ENCODE measurements at regions not wholly inside any gene's neighbourhood (a gene's known extent, or its start where the extent isn't known, plus 50 kb on each side); places are given as distances from the start of the nearest gene placed in this dataset.

GRCh38 chr9:89549031-89549644 is 51.2 kb upstream of the SEMA4D start:
- no peak for FAIRE-seq
- TF ChIP-seq MAX (IDR thresholded peaks at IDR 0.05): peak; percentile 61; the same call in 1 of the 2 replicates
- no peak for TF ChIP-seq MAZ (IDR thresholded peaks at IDR 0.05; ENCODE audit: borderline replicate concordance, low read depth, low read length)
- TF ChIP-seq HOXB5 (CRISPR knock-in tag; IDR thresholded peaks at IDR 0.05): no peak
- no peak for TF ChIP-seq RNF2 (IDR thresholded peaks at IDR 0.05; ENCODE audit: borderline replicate concordance, low read depth)
- TF ChIP-seq SMC3 (IDR thresholded peaks at IDR 0.05): peak; percentile 71
- TF ChIP-seq CTCF (IDR thresholded peaks at IDR 0.05): peak; percentile 82
- TF ChIP-seq REST (IDR thresholded peaks at IDR 0.05): no peak
- no peak for TF ChIP-seq BHLHE40 (IDR thresholded peaks at IDR 0.05; ENCODE audit: low read depth, low read length)
- peak; percentile 71 to 74 for TF ChIP-seq RAD21 (conservative IDR thresholded peaks at IDR 0.05 in 1 of 2, IDR thresholded peaks at IDR 0.05 in 1 of 2)
- no peak for TF ChIP-seq ZSCAN20 (CRISPR knock-in tag; IDR thresholded peaks at IDR 0.05)
- TF ChIP-seq HOXB13 (CRISPR knock-in tag; IDR thresholded peaks at IDR 0.05; ENCODE audit: low read depth): no peak
- no peak overlapping the region for H3K4me3 ChIP-seq
- no peaks in the 10 kb centered on the region for H3K4me1 ChIP-seq
- WGBS (ENCODE audit: missing lambda C conversion rate): 18% methylated on average over 5 of the region's 5 CpGs
- peak; percentile 96 to 99 for ATAC-seq
- H3K4me2 ChIP-seq: no peak overlapping the region
- peaks cover 25% of the 10 kb centered on the region for H3K9me3 ChIP-seq
- H3K27ac ChIP-seq: no peak overlapping the region
- peak; percentile 58 to 82 for DNase-seq (ENCODE audit: low read depth in 1 of 2, low spot score in 1 of 2)
- POLR2A ChIA-PET: interaction anchor here (0.6 to 1.5 kb wide), 3 partner anchors 222 to 230 kb away, joined by 3 to 7 read pairs (median 5); partner anchors contain the start of gene SECISBP2
- CTCF ChIA-PET: interaction anchor here (0.6 to 3.2 kb wide), 42 partner anchors 10 to 270 kb away, joined by 3 to 26 read pairs (median 4); partner anchors contain the start of gene SECISBP2

- ChIA-PET CTCF (interaction anchor here (0.7 to 3.2 kb wide), 33 partner anchors 8 to 236 kb away, joined by 3 to 26 read pairs (median 4); partner anchors contain the start of gene SECISBP2), POLR2A (interaction anchor here (1.5 kb wide), 1 partner anchor 229 kb away, joined by 7 read pairs; the partner anchor contains the start of gene SECISBP2)
- Histone ChIP-seq H3K4me1 (no peaks in the 10 kb centered on the region), H3K4me2 (no peak overlapping the region), H3K9me3 (peaks cover 25% of the 10 kb centered on the region), H3K27ac (no peak overlapping the region), H3K4me3 (no peak overlapping the region)
- TF ChIP-seq CTCF (IDR thresholded peaks at IDR 0.05): no peak
- TF ChIP-seq CBX8 (IDR thresholded peaks at IDR 0.05): no peak
- TF ChIP-seq EP300 (IDR thresholded peaks at IDR 0.05): no peak
- TF ChIP-seq MYC (IDR thresholded peaks at IDR 0.05; ENCODE audit: borderline replicate concordance, low read length): no peak
- no peak for TF ChIP-seq EHF (CRISPR knock-in tag; IDR thresholded peaks at IDR 0.05)
- no peak for TF ChIP-seq RNF2 (IDR thresholded peaks at IDR 0.05; ENCODE audit: borderline replicate concordance, low read depth)
- no peak for TF ChIP-seq FOXS1 (CRISPR knock-in tag; IDR thresholded peaks at IDR 0.05)
- TF ChIP-seq ZFP36 (IDR thresholded peaks at IDR 0.05; ENCODE audit: borderline replicate concordance, partially characterized antibody): no peak
- TF ChIP-seq ELK1 (IDR thresholded peaks at IDR 0.05; ENCODE audit: low read depth, low read length): no peak
- TF ChIP-seq RAD21 (conservative IDR thresholded peaks at IDR 0.05 in 1 of 2, IDR thresholded peaks at IDR 0.05 in 1 of 2): no peak
- TF ChIP-seq JUN (IDR thresholded peaks at IDR 0.05): no peak
- no peak for FAIRE-seq
- WGBS (ENCODE audit: missing lambda C conversion rate): 62% methylated on average over 9 of the region's 9 CpGs
- DNase-seq (ENCODE audit: low read depth in 1 of 2, low spot score in 1 of 2): no peak
- no peak for ATAC-seq
Observed at GRCh38 chr9:89548071-89548638, 50.2 kb upstream of the SEMA4D start.
